ENCODE measurements at regions not wholly inside any gene's neighbourhood (a gene's known extent, or its start where the extent isn't known, plus 50 kb on each side); places are given as distances from the start of the nearest gene placed in this dataset.

DNA sequence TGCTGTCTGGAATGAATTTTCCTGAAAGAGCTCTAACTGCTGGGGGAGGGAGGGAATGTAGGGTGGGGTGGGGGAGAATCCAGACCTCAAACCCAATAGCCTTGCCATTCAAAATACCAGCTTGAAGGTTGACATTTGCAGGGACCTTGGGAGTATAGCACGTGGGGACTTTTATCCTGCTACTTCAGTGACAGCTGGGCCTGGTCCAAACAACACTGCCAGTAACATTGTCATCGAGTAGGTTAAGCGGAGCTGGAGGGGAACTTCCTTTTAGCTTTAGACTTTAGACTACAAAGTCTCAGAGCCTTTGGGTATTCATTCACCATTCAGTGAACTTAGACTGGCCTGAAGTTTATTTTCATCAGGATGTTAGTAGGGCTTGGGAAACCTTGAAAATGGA lies 248.7 kb downstream of the MEIS1 start:
- DNase-seq = peak; percentile 19 to 36
- 12 to 14% methylated on average over 3 of the region's 3 CpGs for WGBS, 2 donors

GRCh38 chr2:66684289-66684688 lies 249.4 kb downstream of the MEIS1 start:
- H3K4me1 ChIP-seq = peaks cover 0 to 9% (median 0%) of the 10 kb centered on the region in 9 donors
- no peaks in the 10 kb centered on the region for H3K9me3 ChIP-seq
- intact Hi-C loops (cut with DNase I) = no loop called here
- H3K27me3 ChIP-seq = peaks cover 0 to 3% (median 0%) of the 10 kb centered on the region in 7 donors
- H3K27ac ChIP-seq = no peak overlapping the region
- TF ChIP-seq CTCF (IDR thresholded peaks at IDR 0.05) = no peak
- H3K36me3 ChIP-seq = no peaks in the 10 kb centered on the region
- no peak overlapping the region for H3K4me3 ChIP-seq
- DNase-seq (no peak), ATAC-seq (no peak)
- WGBS, 2 donors = 74 to 85% methylated on average over 2 of the region's 2 CpGs

More for the DNA sequence above, 248.7 kb downstream of the MEIS1 start:
- Histone ChIP-seq H3K9me3 (no peaks in the 10 kb centered on the region), H3K36me3 (no peaks in the 10 kb centered on the region), H3K4me3 (no peak overlapping the region), H3K27ac (no peak overlapping the region), H3K27me3 (peaks cover 0 to 4% (median 0%) of the 10 kb centered on the region in 7 donors), H3K4me1 (peaks cover 0 to 9% (median 0%) of the 10 kb centered on the region in 9 donors)
- ATAC-seq = peak in 7 of 8 donors; percentile 64 to 93 (median 88)
- no peak for TF ChIP-seq CTCF (IDR thresholded peaks at IDR 0.05)
- intact Hi-C loops (cut with DNase I) = no loop called here

DNA sequence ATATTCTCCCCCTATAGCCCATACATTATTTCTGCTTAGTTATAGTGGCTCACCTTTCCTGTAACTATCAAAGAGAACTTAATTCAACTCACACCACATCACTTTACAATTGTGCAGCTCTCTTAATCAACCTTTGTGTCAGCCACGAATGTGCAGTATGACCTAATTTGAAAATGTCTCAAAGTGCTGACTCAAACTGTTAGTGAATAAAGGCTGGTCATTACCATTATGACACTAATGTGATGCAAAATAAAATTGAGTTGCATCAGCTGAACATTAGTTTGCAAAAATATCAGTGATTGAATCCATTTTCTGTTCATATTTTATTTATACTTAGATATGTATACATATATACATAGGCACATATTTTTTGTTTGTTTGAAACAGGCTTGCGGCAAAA lies 251.8 kb downstream of the MEIS1 start:
- no peak for ATAC-seq
- 68% methylated on average over 2 of the region's 2 CpGs for WGBS, 2 donors
- intact Hi-C loops (cut with DNase I) = no loop called here
- Histone ChIP-seq H3K4me3 (no peak overlapping the region), H3K27ac (no peak overlapping the region), H3K9me3 (no peaks in the 10 kb centered on the region), H3K36me3 (no peaks in the 10 kb centered on the region), H3K27me3 (peaks cover 0 to 12% (median 0%) of the 10 kb centered on the region in 7 donors), H3K4me1 (peaks cover 0 to 9% (median 0%) of the 10 kb centered on the region in 9 donors)
- TF ChIP-seq CTCF (IDR thresholded peaks at IDR 0.05) = no peak
- DNase-seq = no peak

DNA sequence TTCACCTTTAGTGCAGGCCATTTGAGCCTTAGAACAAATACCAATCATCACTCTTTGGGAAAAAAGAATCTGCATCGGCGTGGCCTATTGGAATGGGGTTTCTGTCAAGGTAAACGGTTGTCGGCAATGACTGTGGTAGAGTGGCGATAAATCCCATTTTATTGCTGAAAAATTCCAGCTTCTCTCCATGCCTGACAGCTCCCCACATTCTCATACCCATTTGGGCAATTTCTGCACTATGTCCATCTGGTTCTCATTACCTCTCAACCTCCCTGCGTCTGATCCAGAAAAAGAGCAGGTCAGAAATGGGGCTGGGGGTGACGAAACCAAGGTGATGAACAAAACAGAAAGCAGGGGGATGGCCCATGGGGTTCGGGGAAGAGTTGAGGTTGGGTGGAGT lies 254.0 kb downstream of the MEIS1 start:
- no peak for DNase-seq
- no peaks in the 10 kb centered on the region for H3K36me3 ChIP-seq
- no peak for ATAC-seq
- WGBS, 2 donors = 85 to 89% methylated on average over 8 of the region's 8 CpGs
- TF ChIP-seq CTCF (IDR thresholded peaks at IDR 0.05) = no peak
- H3K9me3 ChIP-seq = no peaks in the 10 kb centered on the region
- no peak overlapping the region for H3K4me3 ChIP-seq
- H3K27me3 ChIP-seq = peaks cover 0 to 20% (median 0%) of the 10 kb centered on the region in 7 donors
- H3K27ac ChIP-seq = no peak overlapping the region
- H3K4me1 ChIP-seq = peaks cover 0 to under 1% (median 0%) of the 10 kb centered on the region in 9 donors
- intact Hi-C loops (cut with DNase I) = no loop called here
